B cell (primary cell): ENCODE measurements at regions not wholly inside any gene's neighbourhood (a gene's known extent, or its start where the extent isn't known, plus 50 kb on each side); places are given as distances from the start of the nearest gene placed in this dataset.

Experiments used
- ATAC-seq: fragments of 200-7000 bp; cut with Tn5 transposase; one replicate; pipeline ENCODE4 v1.10.0; 2021; ENCODE audit warnings: low read depth, mild to moderate bottlenecking, moderate number of reproducible peaks, moderate library complexity
- CTCF ChIA-PET: fragments of 350-600 bp; sonication (Branson Sonifier 250); formaldehyde crosslinking; loops from one replicate; lab custom pipeline; 2021; ENCODE audit warnings: antibody characterized with exemption, inconsistent platforms; lab: Charles Lee
- POLR2A ChIA-PET: fragments of 350-600 bp; sonication (Branson Sonifier 250); formaldehyde crosslinking; loops from one replicate; lab custom pipeline; 2021; ENCODE audit warnings: antibody characterized with exemption; lab: Charles Lee
- DNase-seq: peaks from one replicate; pipeline ENCODE4 v3.0.0; 2013
- H2AFZ ChIP-seq: 2 replicates; pipeline ENCODE4 v1.6.1; 2012; ENCODE audit warnings: mild to moderate bottlenecking, low read depth, low read length; ENCODE audit not compliant: insufficient read depth, poor library complexity, severe bottlenecking
- H3K27ac ChIP-seq, 2 donors: 1 replicate in 1 of 2; 2 replicates in 1 of 2; pipeline ENCODE4 v1.5.1; 2012 to 2013; ENCODE audit warnings: low read length in 2 of 2, mild to moderate bottlenecking in 2 of 2, moderate library complexity in 1 of 2
- H3K27me3 ChIP-seq, 4 experiments: fragments of 200-600 bp in 1 of 4; sonication (generic) in 1 of 4; replicated peaks in 1 of 4; 1 replicate in 2 of 4; 2 replicates in 2 of 4; pipeline versions ENCODE4 v1.6.1 to v1.7.0; 2013 to 2016; ENCODE audit warnings: low read length in 3 of 4, mild to moderate bottlenecking in 2 of 4, mixed read lengths in 1 of 4, moderate library complexity in 1 of 4; ENCODE audit not compliant: insufficient read depth in 4 of 4, control insufficient read depth in 3 of 4; ENCODE audit errors: control extremely low read depth in 1 of 4
- H3K36me3 ChIP-seq, 2 experiments: replicated peaks in 1 of 2; 1 replicate in 1 of 2; 2 replicates in 1 of 2; pipeline versions ENCODE4 v1.6.1 to v1.7.1; 2013; ENCODE audit warnings: low read length in 1 of 2; ENCODE audit not compliant: insufficient read depth in 2 of 2, control insufficient read depth in 1 of 2; ENCODE audit errors: control extremely low read depth in 1 of 2, extremely low read depth in 1 of 2
- H3K4me1 ChIP-seq, 2 donors: fragments of 200-600 bp in 1 of 2; sonication (generic) in 1 of 2; 1 replicate in 1 of 2; 2 replicates in 1 of 2; pipeline versions ENCODE4 v1.5.1 to v1.6.1; 2013 to 2017; ENCODE audit warnings: low read length in 2 of 2; ENCODE audit not compliant: control insufficient read depth in 2 of 2, insufficient read depth in 2 of 2
- H3K4me2 ChIP-seq: replicated peaks from 2 replicates; pipeline ENCODE3; 2012; ENCODE audit warnings: mild to moderate bottlenecking, low read depth, low read length; ENCODE audit not compliant: poor library complexity, severe bottlenecking
- H3K4me3 ChIP-seq, 5 experiments: fragments of 200-600 bp in 1 of 5; sonication (generic) in 1 of 5; 1 replicate in 3 of 5; 2 replicates in 2 of 5; pipeline versions ENCODE4 v1.5.1 to v1.7.0; 2011 to 2016; ENCODE audit warnings: low read length in 4 of 5, mild to moderate bottlenecking in 4 of 5, low read depth in 2 of 5, control low read depth in 1 of 5, moderate library complexity in 1 of 5; ENCODE audit not compliant: insufficient read depth in 1 of 5; ENCODE audit errors: control extremely low read depth in 1 of 5, extremely low read depth in 1 of 5
- H3K79me2 ChIP-seq: fragments of 200-600 bp; sonication (generic); one replicate; pipeline ENCODE4 v1.6.0; 2016; ENCODE audit warnings: low read length; ENCODE audit not compliant: control insufficient read depth, insufficient read depth
- H3K9ac ChIP-seq: fragments of 200-600 bp; sonication (generic); 2 replicates; pipeline ENCODE4 v1.6.1; 2017; ENCODE audit warnings: mild to moderate bottlenecking, low read length, moderate library complexity
- H3K9me3 ChIP-seq, 3 donors: one replicate each; pipeline versions ENCODE4 v1.6.1 to v1.7.1; 2013; ENCODE audit warnings: low read length in 2 of 3; ENCODE audit not compliant: control insufficient read depth in 2 of 3, insufficient read depth in 1 of 3; ENCODE audit errors: control extremely low read depth in 1 of 3
- H4K20me1 ChIP-seq: 2 replicates; pipeline ENCODE4 v1.6.0; 2012; ENCODE audit warnings: mild to moderate bottlenecking, low read length; ENCODE audit not compliant: insufficient read depth, control insufficient read depth, poor library complexity, severe bottlenecking
- H3K27ac Mint-ChIP-seq: one replicate; pipeline ENCODE4 v1.8.0; 2021; ENCODE audit warnings: mixed read lengths
- H3K27me3 Mint-ChIP-seq: one replicate; pipeline ENCODE4 v1.8.0; 2021; ENCODE audit warnings: mixed read lengths
- H3K4me1 Mint-ChIP-seq: one replicate; pipeline ENCODE4 v1.8.0; 2021; ENCODE audit warnings: mixed read lengths
- H3K4me3 Mint-ChIP-seq: one replicate; pipeline ENCODE4 v1.8.0; 2021; ENCODE audit warnings: mixed read lengths
- H3K9me3 Mint-ChIP-seq: one replicate; pipeline ENCODE4 v1.8.0; 2022; ENCODE audit warnings: mixed read lengths; ENCODE audit not compliant: insufficient read depth
- EZH2 ChIP-seq: IDR thresholded peaks from 2 replicates; pipeline ENCODE4 v1.6.1; 2012; ENCODE audit warnings: borderline replicate concordance, low read depth, mild to moderate bottlenecking, moderate library complexity, low read length; ENCODE audit not compliant: insufficient read depth, poor library complexity, severe bottlenecking
- WGBS: methylation state at CpG from one replicate; pipeline ENCODE4 v1.1.5; 2013; ENCODE audit warnings: missing lambda C conversion rate; ENCODE audit not compliant: insufficient coverage; 5-methylcytosine and 5-hydroxymethylcytosine counted together
- intact Hi-C: fragments of 100-400 bp; cut with micrococcal nuclease; formaldehyde crosslinking; loops from one replicate; pipeline ENCODE4 v1.10.0; 2022
- TF ChIP-seq, protein P1 (sequence below): fragments of 200-600 bp; IDR thresholded peaks from one replicate; pipeline ENCODE4 v1.8.0; 2022; ENCODE audit warnings: antibody characterized with exemption, mild to moderate bottlenecking

DNA sequence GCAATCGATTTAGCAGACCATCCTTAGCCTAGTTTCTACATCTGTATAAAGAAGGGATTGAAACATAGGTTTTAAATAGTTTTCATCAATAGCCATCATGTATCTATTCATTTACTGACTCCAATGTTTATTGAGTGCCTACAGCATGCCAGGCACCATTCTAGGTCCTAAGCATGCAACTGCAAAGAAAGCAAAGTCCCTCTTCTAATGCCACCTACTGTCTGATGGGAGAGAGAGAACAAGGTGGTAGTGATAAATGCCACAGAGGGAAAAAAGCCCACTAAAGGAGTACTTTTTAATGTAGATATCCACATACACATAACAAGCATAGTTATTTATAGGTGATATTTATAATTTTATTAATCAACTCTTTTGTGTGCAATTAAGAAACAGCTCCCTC is 67.6 kb upstream of the PPARGC1A start:
- ATAC-seq: no peak
- H3K9me3 ChIP-seq: no peaks in the 10 kb centered on the region
- no peaks in the 10 kb centered on the region for H3K36me3 ChIP-seq
- no peak overlapping the region for H2AFZ ChIP-seq
- H3K9ac ChIP-seq: no peak overlapping the region
- Mint-ChIP-seq H3K4me3 (no peak overlapping the region), H3K9me3 (no peaks in the 10 kb centered on the region), H3K27ac (no peak overlapping the region), H3K27me3 (no peaks in the 10 kb centered on the region), H3K4me1 (no peaks in the 10 kb centered on the region)
- TF ChIP-seq, protein P1, sequence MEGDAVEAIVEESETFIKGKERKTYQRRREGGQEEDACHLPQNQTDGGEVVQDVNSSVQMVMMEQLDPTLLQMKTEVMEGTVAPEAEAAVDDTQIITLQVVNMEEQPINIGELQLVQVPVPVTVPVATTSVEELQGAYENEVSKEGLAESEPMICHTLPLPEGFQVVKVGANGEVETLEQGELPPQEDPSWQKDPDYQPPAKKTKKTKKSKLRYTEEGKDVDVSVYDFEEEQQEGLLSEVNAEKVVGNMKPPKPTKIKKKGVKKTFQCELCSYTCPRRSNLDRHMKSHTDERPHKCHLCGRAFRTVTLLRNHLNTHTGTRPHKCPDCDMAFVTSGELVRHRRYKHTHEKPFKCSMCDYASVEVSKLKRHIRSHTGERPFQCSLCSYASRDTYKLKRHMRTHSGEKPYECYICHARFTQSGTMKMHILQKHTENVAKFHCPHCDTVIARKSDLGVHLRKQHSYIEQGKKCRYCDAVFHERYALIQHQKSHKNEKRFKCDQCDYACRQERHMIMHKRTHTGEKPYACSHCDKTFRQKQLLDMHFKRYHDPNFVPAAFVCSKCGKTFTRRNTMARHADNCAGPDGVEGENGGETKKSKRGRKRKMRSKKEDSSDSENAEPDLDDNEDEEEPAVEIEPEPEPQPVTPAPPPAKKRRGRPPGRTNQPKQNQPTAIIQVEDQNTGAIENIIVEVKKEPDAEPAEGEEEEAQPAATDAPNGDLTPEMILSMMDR: no peak
- TF ChIP-seq EZH2: no peak
- H3K79me2 ChIP-seq: no peaks in the 10 kb centered on the region
- no peaks in the 10 kb centered on the region for H4K20me1 ChIP-seq
- no peak overlapping the region for H3K4me2 ChIP-seq
- ChIA-PET POLR2A (no interaction called here), CTCF (no interaction called here)
- no peak for DNase-seq
- WGBS: no CpG with 5 or more reads among the region's 1 CpG
- intact Hi-C loops: no loop called here
- H3K4me1 ChIP-seq: no peaks in the 10 kb centered on the region
- no peak overlapping the region for H3K27ac ChIP-seq
- no peak overlapping the region for H3K4me3 ChIP-seq
- H3K27me3 ChIP-seq: no peaks in the 10 kb centered on the region

DNA sequence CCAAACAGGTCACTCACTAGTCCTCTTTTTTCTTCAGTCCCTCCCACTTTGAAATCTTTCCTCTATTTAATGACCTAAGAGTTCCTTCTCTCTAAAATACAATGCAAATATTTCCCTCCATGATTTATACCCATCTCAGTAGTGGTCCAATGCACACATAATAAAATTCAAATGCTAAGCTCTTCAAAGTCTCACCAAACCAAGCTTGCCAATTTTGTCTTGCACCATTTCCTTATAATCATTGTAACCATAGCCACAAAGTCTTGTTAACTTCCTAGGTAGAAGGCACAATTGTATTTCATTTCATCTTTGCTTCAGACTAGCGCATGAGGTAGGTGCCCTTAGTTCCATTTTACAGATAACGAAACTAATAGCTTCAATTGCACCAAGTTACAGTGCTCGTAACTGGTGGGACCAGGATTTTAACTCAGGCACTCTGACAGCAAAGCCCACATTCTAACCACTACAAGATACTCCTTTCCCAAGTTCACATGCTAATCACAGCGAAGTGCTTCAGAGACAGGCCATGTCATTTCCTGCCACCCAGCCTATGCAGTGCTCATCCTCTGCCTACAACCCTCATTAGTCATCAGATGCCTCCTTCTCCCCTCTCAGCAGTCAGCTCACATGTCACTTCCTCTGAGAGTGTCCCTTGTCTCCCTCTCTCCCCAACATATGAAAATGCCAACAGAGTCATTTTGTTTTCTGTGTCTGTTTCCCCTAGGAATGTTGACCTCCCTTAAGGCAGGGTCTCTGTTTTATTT is 66.9 kb upstream of the PPARGC1A start:
- Mint-ChIP-seq H3K27ac (no peak overlapping the region), H3K4me3 (no peak overlapping the region), H3K27me3 (no peaks in the 10 kb centered on the region), H3K9me3 (no peaks in the 10 kb centered on the region), H3K4me1 (no peaks in the 10 kb centered on the region)
- no peaks in the 10 kb centered on the region for H3K4me1 ChIP-seq
- no peaks in the 10 kb centered on the region for H3K79me2 ChIP-seq
- WGBS: 93% methylated on average over 4 of the region's 4 CpGs
- DNase-seq (no peak), ATAC-seq (no peak)
- no peak overlapping the region for H3K27ac ChIP-seq
- H3K27me3 ChIP-seq: no peaks in the 10 kb centered on the region
- no peak overlapping the region for H3K9ac ChIP-seq
- no peak overlapping the region for H2AFZ ChIP-seq
- H3K4me2 ChIP-seq: no peak overlapping the region
- CTCF ChIA-PET: no interaction called here
- intact Hi-C loops: no loop called here
- POLR2A ChIA-PET: no interaction called here
- H3K36me3 ChIP-seq: no peaks in the 10 kb centered on the region
- no peak overlapping the region for H3K4me3 ChIP-seq
- H4K20me1 ChIP-seq: no peaks in the 10 kb centered on the region
- TF ChIP-seq, protein P1: no peak
- no peak for TF ChIP-seq EZH2
- no peaks in the 10 kb centered on the region for H3K9me3 ChIP-seq
